ENCODE measurements at regions not wholly inside any gene's neighbourhood (a gene's known extent, or its start where the extent isn't known, plus 50 kb on each side); places are given as distances from the start of the nearest gene placed in this dataset.
"Not testable (repeated sequence)": the region's sequence is repeated elsewhere in the genome, so short reads cannot be mapped to it uniquely, and the experiment has no call there.

DNA sequence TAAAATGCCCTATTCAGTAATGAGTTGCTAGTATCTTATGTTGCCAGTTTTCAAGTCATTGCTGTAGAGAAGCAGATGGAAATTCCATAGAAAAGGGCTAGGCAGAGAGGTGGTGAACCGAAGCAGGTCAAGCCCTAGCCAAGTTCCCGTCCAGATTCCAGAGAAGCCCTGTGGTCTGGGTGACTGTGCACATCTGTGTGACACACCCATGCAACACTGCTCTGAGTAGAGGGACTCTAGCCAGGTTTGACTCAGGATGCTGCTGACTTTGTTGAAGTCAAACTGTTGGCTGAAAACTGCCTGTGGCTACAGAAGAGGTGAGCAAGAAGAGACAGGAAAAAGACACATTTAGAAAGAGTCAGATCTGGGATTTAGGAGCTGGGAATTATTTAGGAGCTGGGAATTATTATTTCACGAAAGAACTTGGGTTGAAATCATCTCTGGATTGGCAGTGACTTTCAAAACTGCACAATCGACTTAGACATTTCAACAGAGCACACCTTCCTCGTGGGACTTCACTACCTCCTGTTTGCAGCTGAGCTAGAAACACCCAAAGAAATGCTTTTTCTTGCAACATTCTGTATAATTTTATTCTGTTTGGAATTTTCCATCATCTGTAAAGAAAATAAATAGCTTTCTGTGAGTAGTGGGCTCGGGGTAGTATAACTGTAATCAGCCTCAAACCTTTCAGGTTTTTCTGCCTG, 149.1 kb upstream of the PRKCQ start:
- DNase-seq (ENCODE audit: low read depth): no peak

GRCh38 chr10:6726924-6727323, 146.8 kb upstream of the PRKCQ start:
- no peak for DNase-seq (ENCODE audit: low read depth)

DNA sequence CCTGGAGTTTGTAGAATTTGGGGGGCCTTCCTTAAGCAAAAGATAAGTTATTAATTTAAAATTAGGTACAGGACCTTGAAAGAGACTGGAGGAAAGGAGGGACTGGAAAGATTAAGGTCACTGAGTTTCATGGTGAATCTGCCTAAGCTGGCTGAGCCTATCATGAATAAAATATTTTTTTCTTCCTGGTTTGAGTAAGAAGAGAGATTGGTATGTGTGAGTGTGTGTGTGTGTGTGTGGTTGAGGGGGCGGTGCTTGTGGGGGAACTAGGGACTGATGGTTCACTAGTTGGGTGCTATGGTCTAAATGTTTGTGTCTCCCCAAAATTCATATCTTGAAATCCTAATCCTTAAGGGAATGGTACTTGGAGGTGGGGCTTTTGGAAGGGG, 142.5 kb upstream of the PRKCQ start:
- no peak for DNase-seq (ENCODE audit: low read depth)

DNA sequence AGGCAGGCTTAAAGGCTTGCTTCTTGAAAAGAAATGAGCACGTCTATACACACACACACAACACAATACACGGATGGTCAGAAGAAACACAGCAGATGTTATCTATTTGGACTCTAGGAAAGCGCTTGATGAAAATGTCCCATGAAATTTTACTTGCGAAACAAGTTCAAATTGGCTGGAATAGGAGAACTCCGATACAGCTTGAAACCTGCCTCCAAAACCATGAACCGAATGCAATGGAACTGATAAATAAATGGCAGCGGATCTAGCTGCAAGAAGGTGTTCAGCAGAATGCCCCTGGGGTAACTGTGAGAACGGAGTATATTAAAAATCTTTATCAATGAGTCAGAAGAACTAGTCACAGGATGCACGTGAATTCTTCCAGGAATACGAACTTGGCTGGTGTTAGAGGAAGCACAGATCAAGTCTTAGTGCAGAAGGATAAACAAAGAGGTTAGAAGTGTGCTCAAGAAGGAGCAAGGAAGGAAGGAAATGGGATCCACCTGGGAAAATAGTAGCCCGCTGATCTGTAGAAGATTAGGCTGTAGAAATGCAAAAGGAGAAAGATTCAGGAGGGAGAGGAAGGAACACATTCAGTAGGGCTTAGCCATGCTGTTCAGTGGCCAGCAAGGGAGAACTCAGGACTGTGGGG, 142.0 kb upstream of the PRKCQ start:
- DNase-seq (ENCODE audit: low read depth): no peak

DNA sequence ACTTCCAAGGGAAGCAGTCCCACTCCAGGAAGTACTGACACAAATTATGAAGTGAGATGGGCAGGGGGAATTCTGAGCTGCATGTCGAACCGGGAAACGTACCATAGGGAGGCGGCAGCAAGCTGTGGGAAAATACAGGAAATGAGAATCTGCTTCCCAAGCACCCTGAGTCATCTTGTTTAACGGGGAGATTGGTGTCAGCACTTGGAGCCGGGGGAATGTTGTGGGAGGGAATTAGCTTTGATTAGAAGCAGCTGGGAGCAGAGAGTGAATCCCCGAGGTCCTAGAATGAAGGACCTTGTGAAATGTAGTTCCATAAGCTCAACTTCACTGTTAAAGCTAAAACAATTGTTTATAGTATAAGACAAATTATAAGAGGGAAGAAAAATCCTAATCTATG, 141.4 kb upstream of the PRKCQ start:
- no peak for DNase-seq (ENCODE audit: low read depth)

DNA sequence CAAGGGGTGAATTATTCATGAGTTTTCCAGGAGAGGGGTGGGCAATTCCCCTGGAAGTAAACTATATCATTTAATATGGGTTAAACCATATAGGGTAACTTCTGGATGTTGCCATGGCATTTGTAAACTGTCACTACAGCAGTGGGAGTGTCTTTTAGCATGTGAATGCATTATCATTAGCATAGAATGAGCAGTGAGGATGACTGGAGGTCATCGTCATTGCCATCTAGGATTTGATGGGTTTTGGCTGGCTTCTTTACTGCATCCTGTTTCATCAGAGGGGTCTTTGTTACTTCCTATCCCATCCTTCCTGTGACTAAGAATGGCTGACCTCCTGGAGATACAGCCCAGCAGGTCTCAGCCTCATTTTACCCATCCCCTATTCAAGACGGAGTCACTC, 139.5 kb upstream of the PRKCQ start:
- no peak for DNase-seq (ENCODE audit: low read depth)

GRCh38 chr10:6718550-6718949, 138.5 kb upstream of the PRKCQ start:
- no peak for DNase-seq (ENCODE audit: low read depth)

DNA sequence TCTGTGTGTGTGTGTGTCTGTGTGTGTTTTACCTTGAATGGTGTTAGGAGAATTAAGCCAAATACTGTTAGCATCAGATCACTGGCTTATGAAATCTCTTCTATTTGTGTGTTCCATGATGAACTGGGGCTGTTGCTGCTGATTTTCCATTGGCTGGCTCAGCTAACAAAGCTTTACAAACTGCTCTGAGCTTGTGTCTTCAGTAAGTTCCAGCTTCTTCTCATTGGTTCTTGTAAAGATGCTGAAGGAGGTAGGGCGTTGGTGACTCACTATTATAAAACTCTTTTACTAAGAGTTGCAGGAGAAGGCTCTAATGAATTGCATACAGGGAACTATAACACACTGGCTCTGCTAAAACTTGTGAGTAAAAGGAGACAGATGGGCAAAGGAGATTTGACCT, 136.4 kb upstream of the PRKCQ start:
- no peak for DNase-seq (ENCODE audit: low read depth)

DNA sequence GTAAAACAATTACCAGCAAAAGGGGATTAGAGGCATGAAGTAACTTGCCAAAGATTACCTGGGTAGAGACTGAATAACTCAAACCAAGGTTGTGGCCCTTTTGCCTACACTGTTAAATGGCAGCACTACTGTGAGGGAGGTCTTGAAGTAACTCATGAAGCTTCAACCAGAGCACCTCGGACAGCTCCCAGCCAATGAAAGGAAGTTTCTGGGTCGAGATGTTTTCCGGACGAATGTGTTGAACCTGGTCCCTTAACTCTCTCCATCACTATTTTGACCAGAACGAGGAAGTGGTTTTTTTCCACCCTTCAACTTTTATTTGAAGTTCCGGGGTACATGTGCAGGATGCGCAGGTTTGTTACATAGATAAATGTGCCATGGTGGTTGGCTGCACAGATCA, 133.6 kb upstream of the PRKCQ start:
- DNase-seq (ENCODE audit: low read depth): no peak

GRCh38 chr10:6713120-6713519, 133.0 kb upstream of the PRKCQ start:
- DNase-seq (ENCODE audit: low read depth): no peak

DNA sequence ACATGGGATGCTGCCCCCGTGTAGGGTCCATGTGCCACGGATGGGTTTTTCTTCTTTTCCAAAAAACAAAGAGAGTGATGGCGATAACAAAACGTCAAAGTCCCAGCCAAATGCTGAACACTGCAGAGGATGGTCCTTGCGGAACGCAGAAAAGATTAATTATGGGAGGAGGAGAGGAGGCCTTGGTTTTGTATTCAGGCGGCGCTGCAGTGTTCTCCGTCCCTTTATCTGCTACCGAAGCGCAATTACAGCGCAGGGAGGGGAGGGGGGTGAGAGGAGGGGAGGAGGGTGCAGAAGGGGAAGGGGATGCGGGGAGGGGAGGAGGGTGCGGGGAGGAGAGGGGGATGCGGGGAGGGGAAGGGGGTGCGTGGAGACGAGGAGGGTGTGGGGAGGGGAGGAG, 131.8 kb upstream of the PRKCQ start:
- DNase-seq (ENCODE audit: low read depth): no peak

GRCh38 chr10:6711408-6711841, 131.3 kb upstream of the PRKCQ start:
- DNase-seq (ENCODE audit: low read depth): no peak

DNA sequence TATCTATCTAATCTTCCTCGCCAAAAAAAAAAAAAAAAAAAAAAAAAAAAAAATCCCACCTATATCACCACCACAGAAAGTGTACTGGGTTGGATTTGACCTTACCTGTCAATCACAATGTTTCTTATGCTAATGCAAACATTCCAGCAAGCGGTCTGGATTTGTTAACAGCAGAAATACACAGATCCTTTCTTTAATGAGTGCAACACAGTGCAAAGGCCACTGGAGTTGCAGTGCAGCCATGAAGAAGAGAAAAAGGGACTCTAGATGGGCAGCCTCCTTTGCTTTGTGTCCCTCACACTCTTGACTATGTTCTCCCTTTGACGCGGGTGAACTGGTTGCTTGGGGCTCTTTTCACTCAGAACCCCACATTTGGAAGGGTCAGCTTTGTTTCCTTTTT, 127.3 kb upstream of the PRKCQ start:
- no peak for DNase-seq (ENCODE audit: low read depth)

- no peak for DNase-seq (ENCODE audit: low read depth)
Measured at GRCh38 chr10:6706725-6707124, 126.6 kb upstream of the PRKCQ start.

- no peak for DNase-seq (ENCODE audit: low read depth)
Measured at GRCh38 chr10:6704896-6705295, 124.8 kb upstream of the PRKCQ start.

DNA sequence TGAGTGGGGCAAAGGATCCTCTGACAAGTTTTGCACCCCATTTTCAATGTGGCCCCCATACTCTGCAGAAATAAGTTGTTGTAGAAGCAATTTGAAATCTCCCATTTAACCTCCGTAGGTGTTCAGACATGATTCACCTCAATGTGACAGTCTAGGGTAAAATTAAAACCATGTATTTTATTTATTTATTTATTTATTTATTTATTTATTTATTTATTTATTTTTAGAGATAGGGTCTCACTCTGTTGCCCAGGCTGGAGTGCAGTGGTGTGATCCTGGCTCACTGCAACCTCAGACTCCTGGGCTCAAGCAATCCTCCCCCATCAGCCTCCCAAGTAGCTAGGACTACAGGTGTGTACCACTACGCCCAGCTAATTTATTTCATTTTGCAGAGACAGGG, 122.8 kb upstream of the PRKCQ start:
- not testable (repeated sequence) for DNase-seq (ENCODE audit: low read depth)

DNA sequence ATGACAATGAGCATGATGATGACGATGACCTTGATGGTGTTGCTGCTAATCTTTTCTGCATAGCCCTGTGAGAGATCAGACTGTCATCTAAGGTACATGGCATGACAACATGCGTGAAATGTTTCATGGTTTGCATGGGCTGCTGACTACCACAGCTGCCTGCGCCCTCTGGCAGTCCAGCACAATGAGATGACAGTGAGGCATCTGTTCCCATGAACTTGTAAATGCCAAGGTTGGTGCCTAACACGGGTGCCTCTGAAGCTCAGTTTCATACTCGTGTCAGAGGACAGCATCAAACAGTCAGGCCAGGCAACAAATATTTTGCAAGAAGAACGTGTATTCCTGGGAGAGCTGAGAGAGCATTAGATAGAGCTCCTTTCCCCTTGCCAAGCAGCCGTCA, 122.0 kb upstream of the PRKCQ start:
- DNase-seq (ENCODE audit: low read depth): no peak

DNA sequence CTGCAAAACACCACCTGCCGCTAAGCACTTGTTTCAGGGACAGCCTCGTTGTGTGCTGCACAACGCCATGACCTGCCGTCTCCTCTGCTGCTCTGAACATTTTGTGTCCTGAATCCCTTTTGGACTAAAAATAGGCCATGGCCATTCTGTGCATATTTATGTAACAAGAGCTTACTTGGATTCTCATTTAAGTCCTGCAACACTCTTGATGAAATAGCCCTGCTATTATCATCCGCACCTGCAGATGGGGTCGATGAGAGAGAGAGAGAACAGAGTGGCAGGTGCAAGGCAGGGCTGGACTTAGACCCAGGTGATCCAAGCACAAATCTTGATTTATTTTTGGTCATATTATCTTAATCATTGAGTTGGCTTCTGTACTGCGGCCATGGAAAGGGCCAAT, 121.2 kb upstream of the PRKCQ start:
- DNase-seq (ENCODE audit: low read depth): no peak

DNA sequence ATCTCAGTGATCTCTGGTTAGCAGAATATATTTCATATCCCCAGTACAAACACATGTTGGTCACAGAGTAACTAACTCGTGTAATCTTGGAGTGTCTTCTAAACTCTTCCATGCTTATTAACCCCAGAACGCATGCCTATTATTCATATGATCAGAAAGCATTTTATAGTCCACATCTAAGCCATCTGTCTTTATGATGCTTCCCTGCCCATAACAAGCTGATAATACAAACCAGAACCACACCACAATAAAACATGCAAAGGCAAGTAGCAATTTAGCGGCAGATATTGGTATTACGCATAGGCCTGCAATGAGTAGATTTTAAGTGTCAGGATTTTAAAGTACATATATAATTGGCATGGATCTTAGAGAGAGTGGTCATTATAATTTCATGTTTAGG, 120.0 kb upstream of the PRKCQ start:
- DNase-seq (ENCODE audit: low read depth): no peak

DNA sequence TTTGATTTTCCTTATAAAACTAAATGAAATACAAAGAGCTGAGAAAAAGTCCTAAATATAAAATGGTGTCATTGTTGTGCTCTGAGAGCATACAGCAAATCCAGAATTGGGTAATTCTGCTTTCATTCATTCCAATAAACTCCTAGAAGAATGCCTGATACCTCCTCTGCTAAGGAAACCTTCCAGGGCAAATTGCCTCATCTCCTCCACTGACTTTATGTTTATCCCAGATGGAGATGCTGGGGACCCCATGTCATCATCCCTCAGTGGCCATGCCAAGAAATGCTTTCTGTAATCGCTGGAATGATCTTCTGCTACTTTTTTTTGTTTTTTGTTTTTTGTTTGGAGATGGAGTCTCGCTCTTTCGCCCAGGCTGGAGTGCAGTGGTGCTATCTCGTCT, 119.3 kb upstream of the PRKCQ start:
- DNase-seq (ENCODE audit: low read depth): no peak

DNA sequence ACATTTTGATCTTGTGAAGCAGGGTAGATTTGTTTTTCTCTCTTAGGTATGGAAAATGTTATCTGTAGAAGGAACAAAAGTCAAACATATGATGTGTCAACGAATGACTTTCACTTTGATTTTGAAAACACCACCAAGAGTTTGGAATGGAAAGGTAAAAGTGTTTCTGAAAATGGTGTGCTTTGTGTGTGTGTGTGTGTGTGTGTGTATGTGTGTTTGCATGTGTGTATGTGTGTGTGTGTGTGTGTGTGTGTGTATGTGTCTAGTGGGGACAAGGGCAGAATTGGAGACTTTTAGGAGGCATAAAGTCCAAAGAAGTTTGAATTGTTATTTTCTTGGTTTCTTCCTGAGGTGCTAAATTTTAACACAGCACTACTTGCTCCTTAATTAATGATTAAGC, 115.4 kb upstream of the PRKCQ start:
- no peak for DNase-seq (ENCODE audit: low read depth)

DNA sequence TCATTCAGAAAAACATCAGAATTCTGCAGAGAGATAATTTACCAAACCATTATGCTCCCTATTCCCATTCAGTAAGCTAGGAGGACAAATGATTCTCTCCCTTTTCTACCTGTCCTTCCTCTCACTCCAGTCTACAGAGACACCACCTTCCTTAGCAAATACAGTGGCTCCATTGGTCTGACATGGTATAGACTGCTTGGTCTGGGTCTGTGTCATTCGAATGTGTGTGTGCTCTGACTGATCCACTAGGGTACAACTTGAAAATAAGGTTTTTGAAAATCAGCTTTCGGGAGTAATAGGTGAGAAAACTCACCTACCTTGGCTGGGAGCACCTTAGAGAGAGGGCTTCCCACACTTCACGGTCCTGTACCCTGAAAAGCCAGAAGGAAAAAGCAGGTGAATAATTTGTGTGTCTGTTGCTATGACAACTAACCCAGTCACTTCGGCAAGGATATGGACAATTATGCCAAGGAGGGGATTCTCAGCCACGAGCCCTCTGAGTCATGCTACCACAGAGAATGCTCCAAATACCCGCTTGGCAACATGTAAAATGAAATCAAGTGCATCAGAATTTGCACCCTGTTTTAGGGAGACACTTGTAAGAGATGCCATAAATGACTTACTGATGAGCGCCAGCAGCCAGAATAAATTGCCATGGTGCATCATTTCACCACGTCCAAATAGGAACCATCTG, 114.5 kb upstream of the PRKCQ start:
- no peak for DNase-seq (ENCODE audit: low read depth)

GRCh38 chr10:6692856-6693255, 112.8 kb upstream of the PRKCQ start:
- DNase-seq (ENCODE audit: low read depth): no peak

GRCh38 chr10:6692103-6692502, 112.0 kb upstream of the PRKCQ start:
- no peak for DNase-seq (ENCODE audit: low read depth)
